Ascending aorta (tissue), 2 donors: ENCODE measurements at regions not wholly inside any gene's neighbourhood (a gene's known extent, or its start where the extent isn't known, plus 50 kb on each side); places are given as distances from the start of the nearest gene placed in this dataset.

Experiments used
- DNase-seq, 2 donors: peaks; one replicate each; pipeline ENCODE4 v3.0.0-alpha.2; 2019; ENCODE audit warnings: low spot score in 2 of 2
- H3K27ac ChIP-seq, 2 donors: fragments of 200-600 bp; sonication (generic); one replicate each; pipeline ENCODE4 v1.5.1; 2016 to 2017; ENCODE audit warnings: mild to moderate bottlenecking in 1 of 2
- H3K27me3 ChIP-seq: fragments of 200-600 bp; sonication (generic); one replicate; pipeline ENCODE4 v1.5.1; 2017
- H3K36me3 ChIP-seq, 2 donors: fragments of 200-600 bp; sonication (generic); one replicate each; pipeline ENCODE4 v1.5.1; 2016
- H3K4me1 ChIP-seq, 2 donors: fragments of 200-600 bp; sonication (generic); one replicate each; pipeline ENCODE4 v1.5.1; 2016 to 2017; ENCODE audit warnings: mild to moderate bottlenecking in 1 of 2
- H3K4me3 ChIP-seq, 2 donors: fragments of 200-600 bp; sonication (generic); one replicate each; pipeline ENCODE4 v1.5.1; 2016 to 2017; ENCODE audit warnings: mild to moderate bottlenecking in 1 of 2
- H3K9me3 ChIP-seq, 2 donors: fragments of 200-600 bp; sonication (generic); one replicate each; pipeline ENCODE4 v1.5.1; 2016
- intact Hi-C: fragments of 100-400 bp; cut with DNase I; formaldehyde crosslinking; loops from one replicate; pipeline ENCODE4 v1.15.1; 2023
- TF ChIP-seq, protein P1 (sequence below), 3 experiments: fragments of 200-600 bp in 2 of 3; fragments of 450-650 bp in 1 of 3; sonication (generic) in 2 of 3; IDR thresholded peaks; one replicate each; pipeline ENCODE4 v1.5.1; 2016 to 2019; ENCODE audit warnings: antibody characterized with exemption in 3 of 3, mild to moderate bottlenecking in 1 of 3, moderate library complexity in 1 of 3

DNA sequence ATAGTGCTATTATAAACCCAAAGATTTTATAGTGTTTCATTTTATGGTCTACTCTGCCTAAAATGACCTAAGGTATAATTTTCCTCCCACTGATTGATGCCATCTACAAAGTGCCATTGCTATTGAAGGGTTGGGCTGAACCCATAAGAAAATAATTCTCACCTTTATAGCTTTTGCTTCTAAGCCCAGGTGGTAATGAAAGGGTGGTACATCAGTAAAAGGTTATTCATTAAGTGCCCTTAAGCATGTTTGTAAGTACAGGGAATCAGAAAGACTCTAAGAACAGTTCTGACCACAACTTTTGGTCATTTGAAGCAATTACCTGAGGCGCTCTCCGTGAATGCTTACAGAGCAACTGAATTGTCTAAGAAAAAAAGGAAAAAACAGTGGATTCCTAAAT, 1247.3 kb downstream of the NXPH1 start:
- Histone ChIP-seq H3K36me3 (no peaks in the 10 kb centered on the region), H3K4me3 (no peak overlapping the region), H3K9me3 (no peaks in the 10 kb centered on the region), H3K27ac (no peak overlapping the region), H3K27me3 (no peaks in the 10 kb centered on the region), H3K4me1 (no peaks in the 10 kb centered on the region)
- no peak for DNase-seq
- TF ChIP-seq, protein P1, sequence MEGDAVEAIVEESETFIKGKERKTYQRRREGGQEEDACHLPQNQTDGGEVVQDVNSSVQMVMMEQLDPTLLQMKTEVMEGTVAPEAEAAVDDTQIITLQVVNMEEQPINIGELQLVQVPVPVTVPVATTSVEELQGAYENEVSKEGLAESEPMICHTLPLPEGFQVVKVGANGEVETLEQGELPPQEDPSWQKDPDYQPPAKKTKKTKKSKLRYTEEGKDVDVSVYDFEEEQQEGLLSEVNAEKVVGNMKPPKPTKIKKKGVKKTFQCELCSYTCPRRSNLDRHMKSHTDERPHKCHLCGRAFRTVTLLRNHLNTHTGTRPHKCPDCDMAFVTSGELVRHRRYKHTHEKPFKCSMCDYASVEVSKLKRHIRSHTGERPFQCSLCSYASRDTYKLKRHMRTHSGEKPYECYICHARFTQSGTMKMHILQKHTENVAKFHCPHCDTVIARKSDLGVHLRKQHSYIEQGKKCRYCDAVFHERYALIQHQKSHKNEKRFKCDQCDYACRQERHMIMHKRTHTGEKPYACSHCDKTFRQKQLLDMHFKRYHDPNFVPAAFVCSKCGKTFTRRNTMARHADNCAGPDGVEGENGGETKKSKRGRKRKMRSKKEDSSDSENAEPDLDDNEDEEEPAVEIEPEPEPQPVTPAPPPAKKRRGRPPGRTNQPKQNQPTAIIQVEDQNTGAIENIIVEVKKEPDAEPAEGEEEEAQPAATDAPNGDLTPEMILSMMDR (IDR thresholded peaks at IDR 0.05): no peak
- intact Hi-C loops: no loop called here

DNA sequence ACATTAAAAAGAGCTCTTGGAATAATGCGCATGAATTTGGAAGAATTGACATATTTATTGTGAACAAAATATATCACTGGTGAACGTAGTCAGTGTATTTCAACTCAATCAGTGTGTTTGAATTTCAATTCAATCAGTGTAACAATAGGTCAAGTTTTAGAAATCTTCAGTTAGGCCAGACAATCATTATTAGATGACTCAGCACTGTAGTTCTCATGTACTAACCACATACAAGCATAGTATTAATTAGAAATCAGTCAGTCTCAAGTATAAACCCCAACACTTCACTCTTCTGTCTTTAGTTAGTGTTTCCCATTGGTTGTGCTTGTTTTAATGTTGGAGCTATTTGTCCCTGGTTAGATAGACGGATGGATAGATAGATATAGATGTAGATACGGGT, 1247.9 kb downstream of the NXPH1 start:
- H3K4me1 ChIP-seq: no peaks in the 10 kb centered on the region
- H3K27me3 ChIP-seq: no peaks in the 10 kb centered on the region
- TF ChIP-seq, protein P1 (IDR thresholded peaks at IDR 0.05): no peak
- no peak overlapping the region for H3K4me3 ChIP-seq
- DNase-seq: no peak
- H3K27ac ChIP-seq: no peak overlapping the region
- intact Hi-C loops: no loop called here
- no peaks in the 10 kb centered on the region for H3K9me3 ChIP-seq
- no peaks in the 10 kb centered on the region for H3K36me3 ChIP-seq

DNA sequence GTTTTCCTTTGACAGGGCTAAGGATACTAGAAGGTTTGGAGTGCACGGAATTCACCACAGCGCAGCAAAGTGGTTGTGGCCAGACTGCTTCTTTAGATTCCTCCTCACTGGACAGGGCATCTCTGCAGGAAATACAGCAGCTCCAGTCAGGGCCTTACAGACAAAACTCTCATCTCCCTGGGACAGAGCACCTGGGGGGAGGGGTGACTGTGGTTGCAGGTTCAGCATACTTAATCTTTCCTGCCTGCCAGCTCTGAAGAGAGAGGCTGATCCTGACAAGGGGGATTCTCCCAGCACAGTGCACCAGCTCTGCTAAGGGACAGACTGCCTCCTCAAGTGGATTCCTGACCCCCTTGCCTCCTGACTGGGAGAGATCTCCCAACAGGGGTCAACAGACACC, 1257.9 kb downstream of the NXPH1 start:
- Histone ChIP-seq H3K36me3 (no peaks in the 10 kb centered on the region), H3K9me3 (peaks cover 0 to 3% of the 10 kb centered on the region in 2 donors), H3K27me3 (no peaks in the 10 kb centered on the region), H3K4me3 (no peak overlapping the region), H3K4me1 (no peaks in the 10 kb centered on the region), H3K27ac (no peak overlapping the region)
- DNase-seq: no peak
- intact Hi-C loops: no loop called here
- TF ChIP-seq, protein P1 (IDR thresholded peaks at IDR 0.05): no peak

DNA sequence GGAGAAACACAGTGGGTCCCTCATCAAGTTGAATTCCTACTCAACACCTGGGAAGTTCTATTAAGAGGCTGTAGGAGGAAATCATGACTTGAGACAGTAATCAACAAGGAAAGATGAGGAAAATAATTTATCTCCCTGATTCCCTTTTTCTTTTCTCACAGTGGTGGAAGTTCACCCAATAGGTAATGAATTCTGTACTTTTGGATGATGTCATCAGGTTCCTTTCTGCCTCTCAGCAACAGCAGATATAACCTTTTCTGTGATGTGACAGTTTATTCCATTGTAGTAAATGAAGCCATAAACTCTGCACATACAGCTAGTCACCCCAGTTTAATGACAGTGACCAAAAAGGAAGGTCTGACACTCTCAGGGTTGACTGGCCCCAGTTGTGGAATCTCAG, 1265.0 kb downstream of the NXPH1 start:
- Histone ChIP-seq H3K9me3 (no peaks in the 10 kb centered on the region), H3K27me3 (no peaks in the 10 kb centered on the region), H3K27ac (no peak overlapping the region), H3K4me1 (no peaks in the 10 kb centered on the region), H3K4me3 (no peak overlapping the region), H3K36me3 (no peaks in the 10 kb centered on the region)
- TF ChIP-seq, protein P1 (IDR thresholded peaks at IDR 0.05): no peak
- intact Hi-C loops: no loop called here
- no peak for DNase-seq

DNA sequence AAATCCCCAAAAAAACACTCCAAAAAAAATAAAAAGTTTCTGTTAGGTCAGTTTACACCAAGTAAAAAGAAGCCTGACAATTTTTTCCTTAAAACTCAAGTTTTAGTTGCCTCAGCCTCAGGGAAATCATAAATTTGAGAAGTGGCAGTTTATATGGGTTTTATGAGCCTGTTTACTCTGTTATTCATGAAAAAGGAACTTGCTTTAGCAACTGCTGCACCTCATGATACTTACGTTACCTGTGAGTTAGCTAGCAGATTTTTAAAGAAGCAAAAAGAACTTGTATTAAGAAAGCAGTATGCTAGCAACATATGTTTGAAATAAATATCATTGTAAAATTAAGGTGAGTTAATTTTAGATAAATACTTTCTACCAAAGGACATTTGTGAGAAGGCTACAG, 1264.5 kb upstream of the PHF14 start:
- Histone ChIP-seq H3K9me3 (no peaks in the 10 kb centered on the region), H3K4me1 (no peaks in the 10 kb centered on the region), H3K27ac (no peak overlapping the region), H3K36me3 (no peaks in the 10 kb centered on the region), H3K4me3 (no peak overlapping the region), H3K27me3 (no peaks in the 10 kb centered on the region)
- TF ChIP-seq, protein P1 (IDR thresholded peaks at IDR 0.05): no peak
- intact Hi-C loops: no loop called here
- DNase-seq: no peak

DNA sequence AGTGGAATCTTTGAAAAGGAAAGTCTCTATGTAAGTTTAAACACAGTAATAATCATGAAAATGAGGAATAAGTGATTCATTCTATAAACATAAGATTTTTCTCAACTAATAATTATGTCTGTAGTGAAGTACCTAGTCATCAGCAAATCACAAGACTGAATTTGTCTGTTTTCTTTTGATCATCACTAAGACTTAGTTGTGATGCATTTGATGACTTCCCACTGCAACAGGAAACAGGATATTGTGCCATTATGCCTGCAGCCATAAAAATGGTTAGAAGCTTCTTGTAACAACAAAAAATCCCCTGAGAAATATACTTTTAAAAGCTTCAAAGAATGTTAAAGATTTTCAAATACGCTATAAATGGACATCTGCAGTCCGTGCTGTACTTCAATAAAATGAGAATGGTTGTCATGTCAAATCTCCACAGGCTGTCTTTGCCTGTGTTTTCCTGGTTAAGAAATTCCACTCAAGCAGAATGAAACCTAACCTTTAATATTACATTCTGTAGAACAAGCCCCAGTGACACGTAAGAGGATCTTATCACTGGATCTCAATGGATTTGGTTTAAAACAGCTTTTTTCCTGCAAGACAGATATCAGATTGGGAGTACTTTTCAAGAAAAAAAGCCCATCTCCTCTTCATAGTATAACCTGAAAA, 1262.3 kb upstream of the PHF14 start:
- intact Hi-C loops: no loop called here

More for the DNA sequence above, 1262.3 kb upstream of the PHF14 start:
- TF ChIP-seq, protein P1 (IDR thresholded peaks at IDR 0.05): no peak
- Histone ChIP-seq H3K36me3 (no peaks in the 10 kb centered on the region), H3K9me3 (no peaks in the 10 kb centered on the region), H3K4me3 (no peak overlapping the region), H3K27me3 (no peaks in the 10 kb centered on the region), H3K27ac (no peak overlapping the region), H3K4me1 (no peaks in the 10 kb centered on the region)
- DNase-seq: no peak
